GM21367 (cell line): ENCODE measurements at regions not wholly inside any gene's neighbourhood (a gene's known extent, or its start where the extent isn't known, plus 50 kb on each side); places are given as distances from the start of the nearest gene placed in this dataset.
"Not testable (repeated sequence)": the region's sequence is repeated elsewhere in the genome, so short reads cannot be mapped to it uniquely, and the experiment has no call there.

Experiments
- ATAC-seq: cut with Tn5 transposase; IDR thresholded peaks from one replicate; pipeline ENCODE4 v1.9.1; 2021; ENCODE audit not compliant: unreplicated experiment

DNA sequence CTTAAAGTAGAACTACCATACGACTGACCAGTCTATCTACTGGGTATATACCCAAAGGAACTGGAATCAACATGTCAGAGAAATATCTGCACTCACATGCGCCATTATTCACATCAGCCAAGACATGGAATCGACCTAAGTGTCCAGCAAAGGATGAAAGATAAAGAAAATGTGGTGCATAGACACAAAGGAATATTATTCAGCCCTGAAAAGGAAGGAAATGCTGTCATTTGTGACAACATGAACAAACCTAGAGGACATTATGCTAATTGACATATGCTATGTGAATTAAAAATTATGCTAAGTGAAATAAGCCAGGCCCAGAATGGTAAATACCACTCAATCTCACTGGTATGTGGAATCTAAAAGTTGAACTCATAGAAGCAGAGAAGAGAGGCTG, 123.7 kb downstream of the KLF6 start:
- no peak for ATAC-seq

DNA sequence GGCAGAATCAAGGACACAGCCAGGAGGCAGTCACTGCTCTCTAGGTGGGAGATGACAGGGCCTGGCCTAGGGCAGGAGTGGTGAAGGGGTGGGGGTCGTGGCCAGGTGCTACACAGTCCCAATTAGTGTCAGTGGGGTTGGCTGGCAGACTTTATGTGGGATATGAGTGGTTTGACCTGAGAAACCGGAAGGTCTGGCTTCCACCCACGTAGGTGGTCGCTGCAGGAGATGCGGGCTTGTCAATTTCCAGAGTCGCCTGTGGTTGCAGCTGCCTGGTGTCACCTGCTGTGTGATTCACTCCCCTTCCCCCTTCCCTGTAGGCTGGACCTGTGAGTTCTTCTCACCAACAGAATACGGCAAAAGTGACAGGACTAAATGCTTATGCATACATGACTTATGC, 124.3 kb downstream of the KLF6 start:
- no peak for ATAC-seq

DNA sequence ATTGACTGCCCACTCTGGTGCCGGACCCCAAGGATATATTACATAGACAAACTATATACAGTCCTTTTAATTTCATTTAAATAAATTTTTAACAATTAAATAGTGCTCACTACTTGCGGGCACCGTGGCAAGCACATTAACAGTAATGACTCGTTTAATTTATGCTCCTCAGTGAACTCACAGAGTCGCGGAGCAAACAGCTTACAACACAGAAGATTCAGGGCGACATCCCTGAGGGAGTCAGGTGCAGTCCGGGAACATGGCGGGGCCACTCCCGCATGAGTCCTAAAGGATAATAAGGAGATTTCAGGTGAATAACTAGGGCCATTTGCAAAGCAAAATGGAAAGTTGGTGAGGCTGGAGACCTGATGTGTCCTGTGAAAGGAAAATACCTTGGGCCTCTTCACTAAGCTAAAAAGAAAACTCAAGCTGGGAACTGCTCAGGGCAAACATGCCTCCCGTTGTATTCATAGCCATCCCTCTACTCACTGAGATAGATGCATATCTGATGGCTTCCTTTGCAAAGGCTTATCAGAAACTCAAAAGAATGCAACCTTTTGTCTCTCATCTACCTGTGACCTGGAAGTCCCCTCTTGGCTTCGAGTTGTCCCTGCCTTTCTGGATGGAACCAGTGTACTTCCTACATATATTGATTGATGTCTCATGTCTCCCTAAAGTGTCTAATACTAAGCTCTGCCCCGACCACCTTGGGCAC, 125.6 kb downstream of the KLF6 start:
- ATAC-seq, result no peak

DNA sequence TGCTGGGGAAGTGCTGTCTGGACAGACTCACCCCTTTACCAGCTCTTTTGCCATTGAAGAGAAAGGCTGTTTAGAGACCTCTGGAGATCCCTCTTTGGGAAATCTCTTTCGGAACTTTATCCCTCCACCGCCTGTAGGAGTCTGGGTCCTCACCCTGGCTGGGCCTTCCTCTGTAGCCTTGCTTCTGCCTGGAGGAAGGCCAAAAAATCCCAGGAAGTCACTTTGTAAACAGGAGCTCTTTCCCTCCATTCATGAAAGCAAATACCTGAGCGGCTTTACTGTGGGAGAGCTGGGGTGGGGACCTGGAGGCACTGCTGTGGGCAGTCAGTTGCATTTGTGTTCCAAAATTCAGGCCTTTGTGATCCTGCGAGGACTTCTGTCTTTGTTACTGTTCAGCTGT, 126.2 kb downstream of the KLF6 start:
- no peak for ATAC-seq

DNA sequence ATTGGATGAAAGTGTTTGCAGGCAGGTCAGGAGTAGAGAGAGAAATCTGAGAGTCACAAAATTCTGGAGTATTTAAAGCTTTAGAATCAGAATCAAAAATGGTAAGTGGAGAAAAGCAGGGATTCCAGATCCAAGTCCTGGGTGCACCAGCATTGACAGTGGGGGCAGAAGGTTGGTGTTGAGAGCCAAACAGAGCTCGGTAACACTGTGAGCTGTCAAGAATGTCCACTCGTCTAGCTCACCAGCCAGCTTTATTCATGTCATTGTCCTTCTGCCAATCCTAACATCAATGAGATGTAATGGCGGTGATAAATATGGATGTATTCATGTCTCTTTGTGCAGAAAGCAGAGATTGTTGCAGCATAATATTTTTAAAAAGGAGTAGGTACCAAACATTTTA, 128.8 kb downstream of the KLF6 start:
- no peak for ATAC-seq

DNA sequence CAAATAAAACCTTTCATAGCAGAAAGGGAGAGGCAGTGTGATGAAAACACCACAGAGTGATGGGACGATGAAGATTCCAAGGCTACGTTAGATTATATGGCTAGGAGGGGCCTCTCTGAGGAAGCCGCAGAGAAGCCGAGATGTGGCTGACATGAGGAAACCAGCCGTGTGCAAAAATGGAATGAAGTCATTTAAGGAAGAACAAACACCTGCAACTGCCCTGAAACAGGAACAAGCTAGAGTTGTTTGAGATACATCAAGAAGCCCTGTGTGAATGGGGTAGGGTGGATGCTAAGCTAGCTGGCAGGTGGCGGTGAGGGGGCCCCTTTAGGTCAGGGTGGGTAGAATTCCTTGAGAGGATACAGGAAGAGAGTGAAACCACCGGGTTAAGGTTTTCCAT, 129.5 kb downstream of the KLF6 start:
- peak; percentile 73 for ATAC-seq

DNA sequence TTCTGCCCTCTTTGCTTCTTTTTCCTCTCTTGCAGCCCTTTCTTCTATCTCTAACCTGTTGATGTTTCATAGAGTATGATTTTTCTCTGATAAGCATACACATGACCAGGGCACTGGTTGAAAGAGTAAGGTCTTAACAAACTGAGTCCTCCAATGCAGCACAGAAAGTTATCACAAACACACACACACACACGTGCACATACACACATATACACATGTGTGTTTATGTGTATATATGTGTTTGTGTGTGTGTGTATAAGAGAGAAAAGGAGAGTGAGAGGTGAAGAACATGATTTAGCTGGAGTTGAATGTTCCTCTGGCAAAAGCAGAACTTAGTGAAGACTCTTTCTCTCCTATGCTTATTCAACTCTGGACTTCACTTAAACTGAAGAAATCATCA, 130.0 kb downstream of the KLF6 start:
- no peak for ATAC-seq

DNA sequence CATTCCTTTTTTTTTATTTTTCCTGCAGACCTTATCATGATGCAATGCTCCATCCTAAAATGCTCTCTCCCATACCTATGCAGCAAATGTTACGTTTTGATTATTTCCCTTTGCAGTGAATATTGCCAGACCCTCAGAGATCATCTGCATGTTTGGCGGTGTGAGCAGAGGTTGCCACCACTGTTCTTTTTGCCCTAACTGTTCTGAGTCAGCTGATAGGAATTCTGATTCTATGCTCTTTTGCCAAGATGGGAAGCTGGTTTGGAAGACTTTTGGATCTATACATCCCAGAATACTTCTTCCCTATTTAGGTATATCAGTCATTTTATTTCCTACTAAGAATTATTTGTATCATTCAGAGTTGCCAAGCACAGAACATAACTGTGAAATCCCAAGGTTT, 130.5 kb downstream of the KLF6 start:
- no peak for ATAC-seq

DNA sequence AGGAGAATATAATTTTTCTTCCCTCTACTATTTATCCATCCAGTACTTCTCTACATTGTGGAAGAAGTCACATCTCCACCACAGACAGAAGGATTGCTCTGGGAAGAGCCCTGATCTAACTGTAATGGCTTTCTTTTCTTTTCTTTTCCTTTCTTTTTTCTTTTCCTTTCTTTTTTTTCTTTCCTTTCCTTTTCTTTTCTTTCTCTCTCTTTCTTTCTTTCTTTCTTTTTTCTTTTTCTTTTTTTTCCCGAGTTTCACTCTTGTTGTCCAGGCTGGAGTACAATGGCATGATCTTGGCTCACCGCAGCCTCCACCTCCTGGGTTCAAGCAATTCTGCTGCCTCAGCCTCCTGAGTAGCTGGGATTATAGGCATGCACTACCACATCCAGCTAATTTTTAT, 131.7 kb downstream of the KLF6 start:
- ATAC-seq, result not testable (repeated sequence)

DNA sequence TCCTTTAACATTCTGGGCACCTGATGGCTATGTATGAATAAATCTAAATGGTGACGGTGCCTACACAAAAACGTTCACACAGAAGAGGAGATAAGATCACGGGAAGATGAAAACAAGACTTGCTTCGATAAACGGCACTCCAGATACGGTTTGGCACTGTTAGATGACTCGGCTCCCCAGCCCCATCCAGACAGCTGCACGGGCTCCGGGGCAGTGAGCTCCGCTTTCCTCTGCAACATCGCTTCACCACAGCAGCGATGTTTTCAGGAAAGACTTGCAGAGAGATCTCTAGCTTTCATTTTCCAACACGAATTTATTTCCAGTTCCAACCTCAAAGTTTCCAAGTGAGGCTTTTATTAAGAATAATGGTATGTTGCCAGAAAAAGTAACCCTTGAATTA, 132.1 kb downstream of the KLF6 start:
- ATAC-seq, result no peak

DNA sequence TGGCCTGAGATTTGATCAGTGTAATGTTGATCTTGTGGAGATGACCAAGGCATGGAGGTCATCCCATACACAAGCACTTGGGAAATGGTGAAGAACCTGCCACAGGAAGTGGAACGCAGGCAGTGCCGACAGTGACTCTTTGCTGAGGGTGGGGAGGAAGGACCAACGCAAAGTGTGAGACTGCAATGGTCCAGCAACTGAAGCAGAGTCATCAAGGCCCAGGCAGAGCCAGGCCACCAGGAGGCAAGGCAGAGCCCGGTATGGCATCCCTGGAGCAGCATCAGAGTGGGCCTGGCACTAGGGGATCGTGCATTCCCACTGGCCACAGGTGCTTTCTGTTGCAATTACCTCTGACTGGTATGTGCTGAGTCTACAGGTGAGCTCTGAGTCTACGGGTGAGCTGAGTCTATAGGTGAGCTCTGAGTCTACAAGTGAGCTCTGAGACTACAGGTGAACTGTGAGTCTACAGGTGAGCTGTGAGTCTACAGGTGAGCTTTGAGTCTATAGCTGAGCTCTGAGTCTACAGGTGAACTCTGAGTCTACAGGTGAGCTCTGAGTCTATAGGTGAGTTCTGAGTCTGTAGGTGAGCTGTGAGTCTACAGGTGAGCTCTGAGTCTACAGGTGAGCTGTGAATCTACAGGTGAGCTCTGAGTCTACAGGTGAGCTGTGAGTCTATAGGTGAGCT, 132.9 kb downstream of the KLF6 start:
- ATAC-seq, result no peak

DNA sequence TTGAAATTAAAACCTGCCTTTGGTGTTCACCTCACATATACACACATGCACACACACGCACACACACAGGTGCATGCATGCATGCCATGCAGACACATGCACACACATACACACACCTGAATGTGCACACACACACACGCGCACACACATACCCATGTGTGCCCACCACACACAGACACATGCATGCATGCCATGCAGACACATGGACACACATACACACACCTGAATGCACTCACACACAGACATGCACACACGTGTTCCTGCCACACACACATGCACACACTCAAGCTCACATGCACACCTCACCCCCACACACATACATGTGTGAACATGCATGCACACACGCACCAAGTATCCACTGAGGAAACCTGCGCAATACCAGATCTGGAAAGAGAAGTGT, 136.4 kb downstream of the KLF6 start:
- ATAC-seq, result no peak

DNA sequence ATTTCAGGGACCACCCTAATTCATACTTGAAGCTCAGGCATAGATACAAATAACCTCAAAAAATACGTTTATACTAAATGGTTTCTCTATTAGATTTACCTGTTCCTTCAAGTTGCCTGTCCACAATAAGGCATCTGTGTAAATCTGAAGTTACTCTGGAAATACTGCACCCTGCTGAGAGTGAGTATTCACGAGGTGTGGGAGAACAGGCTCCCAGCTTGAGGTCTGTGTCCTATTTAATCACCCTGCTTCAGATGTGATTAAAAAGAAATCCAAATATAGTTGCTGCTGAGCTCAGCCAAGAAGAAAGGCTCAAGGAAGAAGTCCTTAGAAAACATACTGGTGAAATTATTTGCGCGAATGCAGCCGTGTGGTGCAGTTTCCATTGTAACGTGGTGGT, 136.8 kb downstream of the KLF6 start:
- no peak for ATAC-seq

DNA sequence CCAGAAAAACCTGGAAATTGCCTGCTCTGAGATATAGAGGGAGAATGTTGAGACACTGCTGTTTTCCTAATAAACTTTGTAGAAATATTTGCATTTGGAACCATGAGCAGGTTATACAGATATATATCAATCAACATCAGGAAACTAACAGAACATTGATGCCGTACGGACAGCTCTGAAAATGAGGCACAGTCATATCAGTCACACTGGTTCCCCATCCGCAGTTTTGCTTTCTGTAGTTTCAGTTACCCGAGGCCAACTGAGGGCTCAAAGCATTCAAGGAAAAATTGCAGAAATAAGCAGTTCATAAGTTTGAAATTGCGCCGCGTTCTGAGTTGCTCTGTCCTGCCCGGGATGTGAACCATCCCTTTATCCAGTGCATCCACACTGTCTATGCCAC, 137.9 kb downstream of the KLF6 start:
- peak; percentile 74 for ATAC-seq

DNA sequence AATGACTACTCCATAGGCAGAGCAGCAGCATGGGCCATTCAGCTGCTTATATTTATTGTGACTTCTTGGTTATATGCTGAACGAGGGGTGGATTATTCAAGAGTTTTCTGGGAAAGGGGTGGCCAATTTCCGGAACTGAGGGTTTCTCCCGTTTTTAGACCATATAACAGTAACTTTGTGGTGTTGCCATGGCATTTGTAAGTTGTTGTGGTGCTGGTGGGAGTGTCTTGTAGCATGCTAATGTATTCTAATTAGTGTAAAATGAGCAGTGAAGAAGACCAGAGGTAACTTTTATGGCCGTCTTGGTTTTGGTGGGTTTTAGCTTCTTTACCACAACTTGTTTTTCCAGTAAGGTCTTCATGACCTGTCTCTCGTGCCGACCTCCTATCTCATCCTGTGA, 139.6 kb downstream of the KLF6 start:
- ATAC-seq, result no peak

DNA sequence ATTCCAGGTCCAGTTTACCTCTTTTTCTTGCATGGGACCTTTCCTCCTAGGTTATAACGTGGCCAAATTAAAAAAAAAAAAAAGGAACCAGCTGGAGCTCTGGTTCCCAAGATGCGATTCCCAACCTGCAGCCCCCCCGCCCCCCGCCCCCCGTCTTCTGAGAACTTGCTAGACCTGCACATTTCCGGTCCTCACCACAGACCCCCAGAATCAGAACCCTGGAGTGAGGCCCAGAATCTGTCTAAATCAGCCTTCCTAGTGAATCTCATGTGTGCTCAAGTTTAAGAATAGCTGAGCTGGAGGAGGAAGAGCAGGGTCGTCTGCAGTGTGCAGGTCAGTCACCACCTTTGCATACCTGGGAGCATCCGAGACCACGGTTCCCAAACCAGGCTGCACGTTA, 144.2 kb downstream of the KLF6 start:
- no peak for ATAC-seq

DNA sequence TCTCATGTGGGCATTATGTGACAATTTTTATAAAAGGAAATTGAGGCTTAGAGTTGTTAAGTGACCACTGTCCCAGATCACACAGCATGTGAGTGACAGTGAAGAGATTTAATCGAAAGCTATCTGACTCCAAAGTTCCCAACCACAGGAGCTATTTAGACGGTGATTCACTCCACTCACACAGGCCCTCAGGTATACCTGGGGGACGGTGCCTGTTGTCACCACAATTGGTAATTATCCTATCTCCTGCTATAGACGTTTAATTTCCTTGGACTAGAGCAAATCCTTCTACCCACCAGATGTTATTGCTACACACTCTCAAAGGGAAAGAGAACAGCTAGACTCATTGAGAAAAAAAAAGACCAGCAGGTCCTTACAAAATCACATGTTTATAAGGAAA, 145.5 kb downstream of the KLF6 start:
- ATAC-seq, result no peak

DNA sequence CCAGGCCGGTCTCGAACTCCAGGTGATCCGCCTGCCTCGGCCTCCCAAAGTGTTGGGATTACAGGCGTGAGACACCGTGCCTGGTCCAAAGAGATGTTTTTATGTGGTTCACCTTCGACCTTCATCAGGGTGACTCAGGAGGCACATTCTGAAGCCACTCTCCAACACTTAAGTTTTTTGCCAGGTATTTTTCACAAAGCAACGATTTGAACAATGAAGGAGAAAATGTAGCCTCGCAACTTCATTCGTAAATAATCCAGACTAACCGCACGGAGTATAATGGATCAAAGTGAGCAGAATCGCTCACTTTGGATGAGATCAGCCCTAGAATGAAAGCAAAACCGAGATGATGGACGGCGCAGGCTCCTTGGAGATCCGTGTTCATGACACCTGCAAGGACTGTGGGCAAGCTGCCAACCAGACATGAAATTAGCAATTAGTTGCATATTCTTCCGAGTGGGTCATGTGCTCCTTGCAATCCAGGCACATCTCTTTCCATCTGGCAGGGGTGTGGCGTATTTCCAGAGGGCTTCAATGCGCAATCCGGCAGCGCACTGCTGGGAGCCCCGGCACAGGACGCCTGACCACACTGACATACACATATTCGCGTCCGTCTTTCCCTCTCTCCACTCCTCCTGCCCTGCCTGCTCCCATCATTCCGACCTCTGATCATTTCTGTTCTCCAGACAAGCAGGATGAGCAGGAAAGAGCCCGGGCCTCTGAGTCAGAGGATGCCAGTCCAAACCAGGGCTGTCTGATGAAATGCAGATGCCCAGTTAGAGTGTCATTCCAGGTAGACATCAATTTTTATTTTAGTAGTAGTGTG, 148.4 kb downstream of the KLF6 start:
- ATAC-seq, result no peak

DNA sequence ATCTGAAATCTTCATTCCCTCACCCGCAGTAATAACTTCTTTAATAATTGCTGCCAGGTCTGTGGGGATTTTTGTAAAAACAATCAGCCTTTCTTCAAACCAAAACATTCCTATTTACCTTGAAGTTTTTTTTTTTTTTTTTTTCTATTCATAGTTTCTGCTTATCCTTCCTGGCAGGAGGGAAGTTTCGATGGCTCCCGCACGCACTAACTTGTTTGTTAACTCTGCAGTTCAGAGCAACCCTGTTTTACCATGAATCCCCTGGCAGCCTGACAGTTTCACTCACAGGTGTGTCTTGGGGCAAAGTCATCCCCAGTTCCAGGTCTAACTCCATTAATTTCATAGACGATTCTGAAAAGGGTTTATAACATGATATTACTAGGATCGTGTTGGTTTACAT, 149.3 kb downstream of the KLF6 start:
- ATAC-seq, result no peak

DNA sequence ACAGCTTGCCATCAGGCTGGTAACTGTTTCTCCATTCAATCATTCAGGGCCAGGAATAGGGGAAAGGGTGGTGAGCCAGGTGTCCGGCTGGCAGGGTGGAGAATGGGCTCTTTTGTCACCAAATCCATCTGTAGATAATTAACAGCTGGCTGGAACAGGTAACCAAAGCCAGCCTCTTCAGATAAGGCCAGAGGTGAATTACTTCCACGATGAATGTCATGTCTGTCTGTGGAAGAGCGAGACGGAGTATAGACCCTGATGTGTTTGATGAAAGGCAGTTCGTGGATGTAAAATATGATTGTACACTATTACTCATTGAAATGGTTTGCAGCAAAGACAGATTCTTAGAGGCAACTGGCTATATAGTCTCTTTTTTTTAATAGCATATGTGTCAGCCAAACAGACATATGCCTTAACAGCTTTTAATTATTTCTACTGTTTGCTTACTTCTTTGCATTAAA, 149.8 kb downstream of the KLF6 start:
- no peak for ATAC-seq

DNA sequence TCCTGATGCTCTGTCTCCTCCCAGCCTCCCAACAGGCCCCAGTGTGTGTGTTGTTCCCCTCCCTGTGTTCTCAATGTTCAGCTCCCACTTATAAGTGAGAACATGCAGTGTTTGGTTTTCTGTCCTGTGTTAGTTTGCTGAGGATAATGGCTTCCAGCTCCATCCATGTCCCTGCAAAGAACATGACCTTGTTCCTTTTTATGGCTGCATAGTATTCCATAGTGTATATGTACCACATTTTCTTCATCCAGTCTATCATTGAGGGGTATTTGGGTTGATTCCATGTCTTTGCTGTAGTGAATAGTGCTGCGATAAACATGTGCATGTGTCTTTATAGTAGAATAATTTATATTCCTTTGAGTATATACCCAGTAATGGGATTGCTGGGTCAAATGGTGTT, 150.4 kb downstream of the KLF6 start:
- ATAC-seq, result not testable (repeated sequence)
